ENCODE measurements at regions not wholly inside any gene's neighbourhood (a gene's known extent, or its start where the extent isn't known, plus 50 kb on each side); places are given as distances from the start of the nearest gene placed in this dataset.

DNA sequence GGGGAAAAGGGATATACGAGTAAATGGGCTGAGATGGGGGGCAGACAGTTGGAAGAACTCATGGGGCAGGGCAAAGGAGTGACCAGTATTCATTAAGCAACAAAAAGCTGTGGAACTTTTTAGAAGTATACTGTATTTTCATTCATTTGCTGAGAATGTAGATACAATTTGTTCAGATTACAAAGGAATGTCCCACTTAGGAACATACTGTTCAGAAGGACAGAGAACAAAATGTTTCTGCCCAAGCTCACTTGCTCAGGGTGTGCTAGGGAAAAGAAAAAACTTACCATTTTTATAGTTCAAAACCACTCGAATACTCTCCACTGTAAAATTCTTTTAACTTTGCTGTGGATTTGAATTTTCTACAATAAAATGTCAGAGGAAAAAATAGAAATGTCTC is 135.2 kb upstream of the AFF2 start:
- TF ChIP-seq CTCF (IDR thresholded peaks at IDR 0.05) (no peak), POLR2A (IDR thresholded peaks at IDR 0.05) (no peak), POLR2AphosphoS5 (IDR thresholded peaks at IDR 0.05) (no peak)

Data from sigmoid colon (tissue), 4 donors.